Natural killer cell (primary cell): ENCODE measurements at regions not wholly inside any gene's neighbourhood (a gene's known extent, or its start where the extent isn't known, plus 50 kb on each side); places are given as distances from the start of the nearest gene placed in this dataset.

Source experiments
- ATAC-seq, 3 donors: fragments of 150-1000 bp in 2 of 3; fragments of 200-7000 bp in 1 of 3; cut with Tn5 transposase; 1 replicate in 1 of 3; 2 replicates in 2 of 3; pipeline ENCODE4 v1.10.0; 2021; ENCODE audit warnings: mild to moderate bottlenecking in 2 of 3, moderate library complexity in 2 of 3
- DNase-seq, 2 donors: peaks; one replicate each; pipeline versions ENCODE4 v3.0.0 to v3.0.0-alpha.2; 2013 to 2021; ENCODE audit warnings: mixed read lengths in 1 of 2
- H3K27ac ChIP-seq: one replicate; pipeline ENCODE4 v1.5.1; 2013; ENCODE audit warnings: mild to moderate bottlenecking, low read length
- H3K27me3 ChIP-seq: one replicate; pipeline ENCODE4 v1.6.1; 2013; ENCODE audit warnings: low read length; ENCODE audit not compliant: control insufficient read depth, insufficient read depth
- H3K36me3 ChIP-seq: one replicate; pipeline ENCODE4 v1.6.1; 2013; ENCODE audit warnings: low read length; ENCODE audit not compliant: control insufficient read depth, insufficient read depth
- H3K4me1 ChIP-seq: one replicate; pipeline ENCODE4 v1.6.1; 2013; ENCODE audit warnings: low read length; ENCODE audit not compliant: control insufficient read depth, insufficient read depth
- H3K4me3 ChIP-seq: one replicate; pipeline ENCODE4 v1.5.1; 2013; ENCODE audit warnings: low read length
- H3K9me3 ChIP-seq: one replicate; pipeline ENCODE4 v1.6.1; 2013; ENCODE audit warnings: low read length; ENCODE audit not compliant: control insufficient read depth, insufficient read depth
- H3K27ac Mint-ChIP-seq, 2 donors: one replicate each; pipeline ENCODE4 v1.8.0; 2022; ENCODE audit warnings: mild to moderate bottlenecking in 2 of 2, mixed read lengths in 2 of 2, moderate library complexity in 1 of 2
- H3K27me3 Mint-ChIP-seq, 2 donors: one replicate each; pipeline ENCODE4 v1.8.0; 2022; ENCODE audit warnings: low read depth in 2 of 2, mixed read lengths in 2 of 2
- H3K36me3 Mint-ChIP-seq: one replicate; pipeline ENCODE4 v1.8.0; 2022; ENCODE audit warnings: mixed read lengths
- H3K4me1 Mint-ChIP-seq, 2 donors: one replicate each; pipeline ENCODE4 v1.8.0; 2022; ENCODE audit warnings: mixed read lengths in 2 of 2
- H3K4me3 Mint-ChIP-seq: one replicate; pipeline ENCODE4 v1.8.0; 2022; ENCODE audit warnings: mild to moderate bottlenecking, moderate library complexity, mixed read lengths
- H3K9me3 Mint-ChIP-seq, 2 donors: one replicate each; pipeline ENCODE4 v1.8.0; 2022; ENCODE audit warnings: mixed read lengths in 2 of 2
- WGBS: methylation state at CpG from one replicate; pipeline ENCODE4 v1.1.7; 2013; ENCODE audit warnings: missing lambda C conversion rate; ENCODE audit not compliant: insufficient coverage; 5-methylcytosine and 5-hydroxymethylcytosine counted together
- intact Hi-C: fragments of 100-400 bp; cut with micrococcal nuclease; formaldehyde crosslinking; loops from one replicate; pipeline ENCODE4 v1.14.2; 2022
- TF ChIP-seq, protein P1 (sequence below): fragments of 200-600 bp; IDR thresholded peaks from one replicate; pipeline ENCODE4 v1.8.0; 2022; ENCODE audit warnings: antibody characterized with exemption

- Mint-ChIP-seq H3K4me3 (no peak overlapping the region), H3K27ac (no peak overlapping the region), H3K4me1 (no peaks in the 10 kb centered on the region), H3K36me3 (no peaks in the 10 kb centered on the region), H3K9me3 (peaks cover 0 to 2% of the 10 kb centered on the region in 2 donors), H3K27me3 (no peaks in the 10 kb centered on the region)
- Histone ChIP-seq H3K4me1 (no peaks in the 10 kb centered on the region), H3K27ac (no peak overlapping the region), H3K4me3 (no peak overlapping the region), H3K36me3 (no peaks in the 10 kb centered on the region), H3K27me3 (no peaks in the 10 kb centered on the region), H3K9me3 (no peaks in the 10 kb centered on the region)
- WGBS = 94% methylated on average over 1 of the region's 2 CpGs
- DNase-seq (no peak), ATAC-seq (no peak)
- intact Hi-C loops = no loop called here
- TF ChIP-seq, protein P1, sequence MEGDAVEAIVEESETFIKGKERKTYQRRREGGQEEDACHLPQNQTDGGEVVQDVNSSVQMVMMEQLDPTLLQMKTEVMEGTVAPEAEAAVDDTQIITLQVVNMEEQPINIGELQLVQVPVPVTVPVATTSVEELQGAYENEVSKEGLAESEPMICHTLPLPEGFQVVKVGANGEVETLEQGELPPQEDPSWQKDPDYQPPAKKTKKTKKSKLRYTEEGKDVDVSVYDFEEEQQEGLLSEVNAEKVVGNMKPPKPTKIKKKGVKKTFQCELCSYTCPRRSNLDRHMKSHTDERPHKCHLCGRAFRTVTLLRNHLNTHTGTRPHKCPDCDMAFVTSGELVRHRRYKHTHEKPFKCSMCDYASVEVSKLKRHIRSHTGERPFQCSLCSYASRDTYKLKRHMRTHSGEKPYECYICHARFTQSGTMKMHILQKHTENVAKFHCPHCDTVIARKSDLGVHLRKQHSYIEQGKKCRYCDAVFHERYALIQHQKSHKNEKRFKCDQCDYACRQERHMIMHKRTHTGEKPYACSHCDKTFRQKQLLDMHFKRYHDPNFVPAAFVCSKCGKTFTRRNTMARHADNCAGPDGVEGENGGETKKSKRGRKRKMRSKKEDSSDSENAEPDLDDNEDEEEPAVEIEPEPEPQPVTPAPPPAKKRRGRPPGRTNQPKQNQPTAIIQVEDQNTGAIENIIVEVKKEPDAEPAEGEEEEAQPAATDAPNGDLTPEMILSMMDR = no peak
These were observed 506.6 kb downstream of the DHX35 start for GRCh38 chr20:39468703-39469102.

- Mint-ChIP-seq H3K4me1 (no peaks in the 10 kb centered on the region), H3K4me3 (no peak overlapping the region), H3K36me3 (no peaks in the 10 kb centered on the region), H3K9me3 (peaks cover 0 to 2% of the 10 kb centered on the region in 2 donors), H3K27me3 (no peaks in the 10 kb centered on the region), H3K27ac (no peak overlapping the region)
- no peaks in the 10 kb centered on the region for H3K36me3 ChIP-seq
- intact Hi-C loops = no loop called here
- DNase-seq (no peak), ATAC-seq (no peak)
- H3K27ac ChIP-seq = no peak overlapping the region
- TF ChIP-seq, protein P1 = no peak
- no peaks in the 10 kb centered on the region for H3K27me3 ChIP-seq
- H3K9me3 ChIP-seq = no peaks in the 10 kb centered on the region
- H3K4me3 ChIP-seq = no peak overlapping the region
- no peaks in the 10 kb centered on the region for H3K4me1 ChIP-seq
- no CpG with 5 or more reads among the region's 1 CpG for WGBS
These were observed 502.1 kb downstream of the DHX35 start for GRCh38 chr20:39464238-39464637.

DNA sequence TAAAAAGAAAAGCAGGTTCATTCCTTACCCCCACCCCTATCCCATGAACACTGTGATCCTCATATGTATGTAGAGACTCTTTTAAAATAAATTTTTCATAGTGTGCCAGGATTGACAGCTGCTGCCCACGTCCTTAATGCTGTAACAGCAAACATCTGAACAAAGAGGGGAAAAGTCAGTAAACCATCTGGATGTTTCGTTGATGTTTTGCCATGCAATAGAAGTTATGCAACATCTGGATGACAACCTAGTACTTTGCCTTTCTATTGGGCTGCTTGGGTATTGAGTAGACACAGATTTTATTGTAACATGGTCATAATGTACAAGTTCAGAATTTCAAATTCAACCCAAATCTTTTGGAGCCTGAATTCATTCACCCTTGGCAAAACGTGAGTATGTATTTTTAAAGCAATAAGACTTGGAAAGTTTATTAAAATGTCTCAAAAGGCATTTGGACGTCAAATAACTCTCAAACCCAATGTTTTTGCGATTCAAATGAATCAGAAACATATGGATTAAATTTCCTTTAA lies 500.3 kb downstream of the DHX35 start:
- Mint-ChIP-seq H3K27ac (no peak overlapping the region), H3K4me1 (no peaks in the 10 kb centered on the region), H3K27me3 (peaks cover 0 to 2% of the 10 kb centered on the region in 2 donors), H3K9me3 (peaks cover 0 to 4% of the 10 kb centered on the region in 2 donors), H3K36me3 (no peaks in the 10 kb centered on the region), H3K4me3 (no peak overlapping the region)
- DNase-seq (no peak), ATAC-seq (no peak)
- TF ChIP-seq, protein P1 = no peak
- intact Hi-C loops = no loop called here
- 74% methylated on average over 4 of the region's 5 CpGs for WGBS
- no peak overlapping the region for H3K27ac ChIP-seq
- H3K4me3 ChIP-seq = no peak overlapping the region
- no peaks in the 10 kb centered on the region for H3K27me3 ChIP-seq
- H3K36me3 ChIP-seq = no peaks in the 10 kb centered on the region
- H3K4me1 ChIP-seq = no peaks in the 10 kb centered on the region
- H3K9me3 ChIP-seq = no peaks in the 10 kb centered on the region

DNA sequence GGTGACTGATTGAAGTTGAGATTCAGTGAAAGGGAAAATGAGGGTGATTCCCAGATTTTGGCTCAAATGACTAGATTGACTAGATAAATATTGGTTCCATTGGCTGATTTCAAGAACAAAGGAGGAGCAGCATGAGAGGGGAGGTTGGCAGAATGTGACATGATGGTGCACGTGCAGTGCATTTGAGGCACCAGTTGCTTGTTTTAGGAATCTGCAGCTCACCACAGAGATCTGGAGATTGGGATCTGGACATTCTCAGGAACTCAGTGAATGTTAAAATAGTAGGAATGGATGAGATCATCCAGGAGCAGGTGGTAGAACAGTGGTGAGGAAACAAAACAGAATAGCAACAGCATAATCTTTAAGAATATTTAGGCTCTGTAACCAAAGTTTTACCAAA lies 496.3 kb downstream of the DHX35 start:
- Histone ChIP-seq H3K36me3 (no peaks in the 10 kb centered on the region), H3K27me3 (no peaks in the 10 kb centered on the region), H3K27ac (no peak overlapping the region), H3K4me1 (no peaks in the 10 kb centered on the region), H3K9me3 (no peaks in the 10 kb centered on the region), H3K4me3 (no peak overlapping the region)
- H3K4me3 Mint-ChIP-seq = no peak overlapping the region
- H3K27me3 Mint-ChIP-seq = peaks cover 0 to 9% of the 10 kb centered on the region in 2 donors
- no peaks in the 10 kb centered on the region for H3K36me3 Mint-ChIP-seq
- H3K9me3 Mint-ChIP-seq = peaks cover 0 to 2% of the 10 kb centered on the region in 2 donors
- TF ChIP-seq, protein P1 = no peak
- no peak for DNase-seq
- intact Hi-C loops = no loop called here
- WGBS = 97% methylated on average over 1 of the region's 1 CpG
- ATAC-seq = no peak
- H3K4me1 Mint-ChIP-seq = no peaks in the 10 kb centered on the region
- H3K27ac Mint-ChIP-seq = no peak overlapping the region
